A673 (cell line): ENCODE measurements at regions not wholly inside any gene's neighbourhood (a gene's known extent, or its start where the extent isn't known, plus 50 kb on each side); places are given as distances from the start of the nearest gene placed in this dataset.

Experiments
- BruUV-seq: library from RNA; stranded (reverse); fragments of 400-500 nt; replicated peaks from 2 replicates; lab custom pipeline; 2021; lab: Mats Ljungman, UMichigan
- CTCF ChIA-PET: fragments of 300-600 bp; sonication (Branson Sonifier 250); formaldehyde crosslinking; loops from one replicate; lab custom pipeline; 2022; ENCODE audit warnings: antibody characterized with exemption; lab: Charles Lee
- POLR2A ChIA-PET: fragments of 300-600 bp; sonication (Branson Sonifier 250); formaldehyde crosslinking; loops from one replicate; lab custom pipeline; 2022; ENCODE audit warnings: antibody characterized with exemption; ENCODE audit not compliant: low non-redundant PET; lab: Charles Lee
- DNase-seq: peaks from one replicate; pipeline ENCODE4 v3.0.0-alpha.2; 2015; ENCODE audit warnings: low spot score
- H3K27ac ChIP-seq: fragments of 200-600 bp; sonication (generic); 2 replicates; pipeline ENCODE4 v1.5.1; 2016; ENCODE audit warnings: mixed run types, low read depth, mild to moderate bottlenecking, mixed read lengths, antibody characterized with exemption, low read length; ENCODE audit not compliant: poor library complexity, severe bottlenecking
- H3K27me3 ChIP-seq: fragments of 200-600 bp; sonication (generic); replicated peaks from 2 replicates; pipeline ENCODE4 v1.6.1; 2017; ENCODE audit warnings: mixed run types, low read depth, mild to moderate bottlenecking, mixed read lengths, antibody characterized with exemption, low read length; ENCODE audit not compliant: insufficient read depth, poor library complexity
- H3K36me3 ChIP-seq: fragments of 200-600 bp; sonication (generic); 2 replicates; pipeline ENCODE4 v1.6.1; 2016; ENCODE audit warnings: mixed run types, mild to moderate bottlenecking, mixed read lengths, antibody characterized with exemption, low read length; ENCODE audit not compliant: insufficient read depth, poor library complexity, severe bottlenecking
- H3K4me1 ChIP-seq: fragments of 200-600 bp; sonication (generic); 2 replicates; pipeline ENCODE4 v1.6.1; 2017; ENCODE audit warnings: mixed run types, mild to moderate bottlenecking, mixed read lengths, antibody characterized with exemption, low read length; ENCODE audit not compliant: insufficient read depth, poor library complexity, severe bottlenecking
- H3K4me3 ChIP-seq: fragments of 200-600 bp; sonication (generic); 2 replicates; pipeline ENCODE4 v1.5.1; 2016; ENCODE audit warnings: low read depth, mixed run types, mild to moderate bottlenecking, mixed read lengths, low read length; ENCODE audit not compliant: poor library complexity, severe bottlenecking
- H3K9me3 ChIP-seq: fragments of 200-600 bp; sonication (generic); 2 replicates; pipeline ENCODE4 v1.6.1; 2016; ENCODE audit warnings: mixed run types, low read depth, mild to moderate bottlenecking, mixed read lengths, antibody characterized with exemption, low read length; ENCODE audit not compliant: poor library complexity, severe bottlenecking
- CTCF ChIP-seq: fragments of 300-800, 200-600 bp; sonication (generic); conservative IDR thresholded peaks from 2 replicates; pipeline ENCODE4 v1.5.1; 2017; ENCODE audit warnings: low read depth, mild to moderate bottlenecking, antibody characterized with exemption, low read length, moderate library complexity, mixed read lengths
- EZH2 ChIP-seq: fragments of 200-600 bp; sonication (generic); IDR thresholded peaks from 2 replicates; pipeline ENCODE4 v1.6.1; 2017; ENCODE audit warnings: borderline replicate concordance, low read depth, mild to moderate bottlenecking, mixed read lengths, antibody characterized with exemption, low read length; ENCODE audit not compliant: poor library complexity, severe bottlenecking
- intact Hi-C: fragments of 100-400 bp; cut with micrococcal nuclease; formaldehyde crosslinking; loops from one replicate; pipeline ENCODE4 v1.10.0; 2022; ENCODE audit not compliant: unreplicated experiment

DNA sequence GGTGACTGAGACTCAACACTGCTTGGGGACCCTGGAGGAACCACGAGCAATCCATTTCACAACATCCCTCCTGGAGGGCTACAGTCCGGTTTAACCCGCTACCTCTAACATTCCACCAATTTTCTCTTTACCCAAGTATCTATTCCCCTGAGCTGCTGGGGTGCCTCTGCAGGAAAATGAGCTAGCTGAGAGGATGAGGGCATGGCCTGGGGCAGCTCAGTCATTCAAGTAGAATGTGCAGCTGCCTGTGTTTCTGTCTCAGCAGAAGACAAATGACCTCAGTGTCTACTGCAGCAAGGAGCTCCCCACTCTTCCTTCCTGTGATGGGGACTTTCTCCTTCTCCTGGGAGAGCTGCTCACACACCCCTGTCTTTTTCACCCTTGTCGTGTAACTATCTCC lies 120.8 kb downstream of the ZNF518B start:
- H3K27me3 ChIP-seq: no peaks in the 10 kb centered on the region
- TF ChIP-seq CTCF (no peak), EZH2 (no peak)
- CTCF ChIA-PET: no interaction called here
- no peak overlapping the region for H3K27ac ChIP-seq
- H3K9me3 ChIP-seq: no peaks in the 10 kb centered on the region
- no TSS peak for BruUV-seq
- H3K4me1 ChIP-seq: no peaks in the 10 kb centered on the region
- no peak overlapping the region for H3K4me3 ChIP-seq
- no peak for DNase-seq
- POLR2A ChIA-PET: no interaction called here
- intact Hi-C loops: no loop called here
- H3K36me3 ChIP-seq: no peaks in the 10 kb centered on the region

DNA sequence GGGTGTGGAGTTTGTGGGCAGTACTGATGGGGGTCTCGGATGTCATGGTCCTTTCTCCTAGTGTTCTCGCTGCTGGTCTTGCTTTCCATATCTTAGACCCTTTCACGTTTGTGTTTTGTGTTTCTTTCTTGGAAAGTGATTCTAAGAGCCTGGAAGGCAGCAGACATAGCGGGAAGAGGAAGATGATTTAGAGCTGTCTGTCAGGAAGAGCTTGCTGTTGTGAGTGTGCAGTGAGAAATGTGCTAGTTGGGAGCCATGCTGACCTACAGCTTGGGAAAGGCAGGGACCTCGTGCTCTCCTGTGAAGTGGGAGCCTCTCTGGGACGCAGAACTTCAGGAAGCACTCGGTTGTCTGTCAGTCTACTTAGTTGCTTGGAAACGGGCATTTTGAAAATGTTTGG lies 122.2 kb downstream of the ZNF518B start:
- Histone ChIP-seq H3K36me3 (no peaks in the 10 kb centered on the region), H3K27me3 (no peaks in the 10 kb centered on the region), H3K27ac (no peak overlapping the region), H3K9me3 (no peaks in the 10 kb centered on the region), H3K4me1 (no peaks in the 10 kb centered on the region), H3K4me3 (no peak overlapping the region)
- TF ChIP-seq CTCF (no peak), EZH2 (no peak)
- ChIA-PET POLR2A (no interaction called here), CTCF (no interaction called here)
- no peak for DNase-seq
- intact Hi-C loops: no loop called here
- BruUV-seq: no TSS peak

GRCh38 chr4:10334506-10335028 lies 122.7 kb downstream of the ZNF518B start:
- no TSS peak for BruUV-seq
- TF ChIP-seq EZH2 (no peak), CTCF (no peak)
- no peak for DNase-seq
- no peaks in the 10 kb centered on the region for H3K4me1 ChIP-seq
- no peaks in the 10 kb centered on the region for H3K27me3 ChIP-seq
- H3K9me3 ChIP-seq: no peaks in the 10 kb centered on the region
- intact Hi-C loops: no loop called here
- no peak overlapping the region for H3K27ac ChIP-seq
- no peaks in the 10 kb centered on the region for H3K36me3 ChIP-seq
- ChIA-PET POLR2A (no interaction called here), CTCF (no interaction called here)
- H3K4me3 ChIP-seq: no peak overlapping the region
